ENCODE measurements at regions not wholly inside any gene's neighbourhood (a gene's known extent, or its start where the extent isn't known, plus 50 kb on each side); places are given as distances from the start of the nearest gene placed in this dataset.

GRCh38 chr3:87778876-87779275, 279.9 kb downstream of the CGGBP1 start:
- DNase-seq (ENCODE audit: low read depth) = no peak
- no peak for TF ChIP-seq CTCF (IDR thresholded peaks at IDR 0.05; ENCODE audit: low read length, missing control alignments)
- H3K4me3 ChIP-seq (replicated peaks; ENCODE audit: low read depth, low read length) = no peak overlapping the region

GRCh38 chr3:87771337-87772192, 287.2 kb downstream of the CGGBP1 start:
- peak; percentile 52 for TF ChIP-seq CTCF (IDR thresholded peaks at IDR 0.05; ENCODE audit: low read length, missing control alignments)
- peak; percentile 30 for DNase-seq (ENCODE audit: low read depth)
- H3K4me3 ChIP-seq (replicated peaks; ENCODE audit: low read depth, low read length) = no peak overlapping the region

- no peak for TF ChIP-seq CTCF (IDR thresholded peaks at IDR 0.05; ENCODE audit: low read length, missing control alignments)
- H3K4me3 ChIP-seq (replicated peaks; ENCODE audit: low read depth, low read length) = no peak overlapping the region
- no peak for DNase-seq (ENCODE audit: low read depth)
These were observed 292.1 kb downstream of the CGGBP1 start for GRCh38 chr3:87766721-87767120.

GRCh38 chr3:87765256-87765655, 293.5 kb downstream of the CGGBP1 start:
- DNase-seq (ENCODE audit: low read depth) = no peak
- no peak overlapping the region for H3K4me3 ChIP-seq (replicated peaks; ENCODE audit: low read depth, low read length)
- TF ChIP-seq CTCF (IDR thresholded peaks at IDR 0.05; ENCODE audit: low read length, missing control alignments) = no peak

GRCh38 chr3:87761795-87762194, 297.0 kb downstream of the CGGBP1 start:
- DNase-seq (ENCODE audit: low read depth) = no peak
- no peak for TF ChIP-seq CTCF (IDR thresholded peaks at IDR 0.05; ENCODE audit: low read length, missing control alignments)
- no peak overlapping the region for H3K4me3 ChIP-seq (replicated peaks; ENCODE audit: low read depth, low read length)

GRCh38 chr3:87761341-87761740, 297.5 kb downstream of the CGGBP1 start:
- DNase-seq (ENCODE audit: low read depth) = no peak
- no peak overlapping the region for H3K4me3 ChIP-seq (replicated peaks; ENCODE audit: low read depth, low read length)
- TF ChIP-seq CTCF (IDR thresholded peaks at IDR 0.05; ENCODE audit: low read length, missing control alignments) = no peak

- no peak for DNase-seq (ENCODE audit: low read depth)
- no peak overlapping the region for H3K4me3 ChIP-seq (replicated peaks; ENCODE audit: low read depth, low read length)
- no peak for TF ChIP-seq CTCF (IDR thresholded peaks at IDR 0.05; ENCODE audit: low read length, missing control alignments)
These were observed 302.2 kb downstream of the CGGBP1 start for GRCh38 chr3:87756616-87757015.
